Ureter (tissue), 1 donor: ENCODE measurements at regions not wholly inside any gene's neighbourhood (a gene's known extent, or its start where the extent isn't known, plus 50 kb on each side); places are given as distances from the start of the nearest gene placed in this dataset.

Source experiments
- DNase-seq: peaks from one replicate; pipeline ENCODE4 v3.0.0-alpha.2; 2020; ENCODE audit warnings: low spot score
- donor health status: DM: yes; HTN: yes; CAD: no.

DNA sequence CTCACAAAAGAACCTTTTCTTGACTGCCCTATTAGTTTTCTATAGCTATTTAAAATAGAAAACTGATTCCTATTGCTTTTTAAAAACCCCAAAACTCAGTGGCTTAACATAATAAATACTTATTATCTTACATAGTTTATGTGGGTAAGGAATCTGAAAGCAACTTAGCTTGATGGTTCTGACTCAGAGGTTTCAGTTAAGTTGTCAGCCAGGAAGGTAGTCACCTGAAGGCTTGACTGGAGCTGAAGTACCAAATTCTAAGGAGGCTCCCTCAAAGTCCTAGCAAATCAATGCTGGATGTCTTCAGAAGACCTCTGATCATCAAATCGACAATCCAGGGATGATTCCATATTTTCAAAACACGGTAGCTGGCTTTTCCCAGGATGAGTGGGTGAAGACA lies 546.6 kb upstream of the CDH2 start:
- DNase-seq = no peak

DNA sequence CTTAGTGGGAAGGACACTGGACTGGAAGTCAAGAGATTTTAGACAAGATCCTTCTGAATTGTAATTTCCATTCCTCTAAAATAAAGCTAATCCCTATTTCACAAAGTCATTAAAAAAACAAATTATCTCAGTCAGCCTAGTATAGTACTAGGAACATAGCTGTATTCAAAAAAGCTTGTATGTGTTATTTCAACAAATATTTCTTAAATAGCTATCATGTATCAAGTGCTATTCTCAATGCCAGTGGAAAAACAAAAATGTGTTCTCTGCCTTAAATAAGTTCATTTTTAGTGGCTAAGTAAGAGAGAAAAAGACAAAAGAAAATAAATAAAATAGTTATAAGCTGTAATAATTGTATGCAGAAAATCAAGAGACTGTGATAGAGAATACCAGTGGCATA lies 541.8 kb upstream of the CDH2 start:
- DNase-seq = no peak

DNA sequence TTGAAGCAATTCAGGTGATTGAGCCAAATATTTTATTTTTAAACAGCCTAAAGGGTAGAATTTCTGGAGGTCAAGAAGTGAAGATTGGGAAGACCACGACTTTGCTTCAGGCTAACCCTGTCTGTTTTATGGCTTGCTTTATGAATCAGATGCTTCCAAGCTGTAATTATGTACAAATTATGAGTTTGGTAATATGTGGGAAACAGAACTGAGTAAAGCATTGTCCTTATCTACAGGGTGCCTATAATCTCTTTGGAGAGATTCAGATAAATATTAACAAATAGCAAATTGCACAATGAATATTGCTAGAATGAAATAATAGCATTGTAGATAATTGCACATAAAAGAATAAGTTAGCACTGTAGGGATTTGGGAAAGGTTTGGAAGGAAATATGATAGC lies 539.4 kb upstream of the CDH2 start:
- DNase-seq = no peak

DNA sequence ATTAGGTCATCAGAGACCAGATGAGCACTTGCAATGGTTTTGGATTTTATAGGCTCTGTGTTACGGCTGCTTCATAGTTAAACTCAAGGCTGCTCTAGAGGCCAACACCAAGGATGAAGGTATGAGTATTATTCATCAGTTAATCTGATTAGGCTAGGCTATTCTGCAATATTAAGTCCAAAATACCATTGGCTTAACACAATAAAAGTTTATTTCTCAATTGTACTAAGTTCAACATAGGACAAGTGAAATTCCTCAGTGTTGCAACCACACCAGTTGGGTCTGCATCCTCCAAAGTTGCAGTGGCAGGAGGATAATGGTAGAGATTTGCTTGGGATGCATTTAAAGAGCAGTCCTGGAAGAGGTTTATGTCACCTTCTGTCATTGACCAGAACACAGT lies 538.3 kb upstream of the CDH2 start:
- DNase-seq = no peak

DNA sequence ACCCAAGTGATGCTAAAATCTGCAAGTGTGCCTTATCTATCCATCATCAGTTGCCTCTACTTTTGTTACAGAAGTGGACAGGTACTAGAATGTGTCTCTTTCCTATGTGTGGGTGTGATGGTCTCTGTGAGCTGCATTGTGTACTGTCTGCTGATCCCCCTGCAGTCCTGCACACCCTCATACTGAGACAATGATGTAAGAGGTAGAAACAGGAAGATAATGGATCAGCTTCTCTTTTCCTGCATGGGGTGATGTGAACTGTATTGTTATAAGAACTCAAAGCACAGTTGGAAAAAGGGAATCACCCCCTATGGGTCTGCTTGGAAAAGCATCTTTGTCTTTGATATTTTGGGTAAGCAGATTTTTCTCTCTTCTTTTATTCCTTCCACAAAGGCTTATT lies 537.6 kb upstream of the CDH2 start:
- no peak for DNase-seq

DNA sequence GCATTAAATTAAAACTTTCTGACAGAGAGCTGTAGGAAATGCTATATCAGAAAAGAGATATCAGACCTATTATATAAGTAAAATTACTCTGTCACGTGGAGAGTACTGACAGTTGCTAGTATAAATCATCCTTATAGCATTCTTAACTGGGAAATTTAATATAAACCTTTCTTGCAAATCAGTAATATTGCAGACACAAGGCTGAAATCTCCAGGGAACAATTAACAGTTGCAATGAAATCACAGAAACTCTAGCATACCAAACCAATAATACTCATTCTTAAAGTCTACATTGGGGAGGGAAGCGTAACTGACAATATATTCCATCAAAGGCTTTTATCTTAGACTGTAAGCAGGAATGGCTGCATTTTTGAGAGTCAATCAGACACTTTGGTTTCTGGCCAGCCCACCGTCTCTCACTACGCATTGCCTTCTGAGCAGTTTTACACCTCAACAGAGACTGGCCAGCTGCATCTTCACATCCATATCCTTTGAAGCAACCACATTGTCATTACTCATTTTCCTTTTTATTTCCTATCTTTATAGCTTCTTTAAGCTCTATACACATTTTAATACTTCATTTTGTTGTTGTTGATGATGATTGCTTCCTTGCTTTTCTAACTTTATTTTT lies 536.0 kb upstream of the CDH2 start:
- DNase-seq = no peak

DNA sequence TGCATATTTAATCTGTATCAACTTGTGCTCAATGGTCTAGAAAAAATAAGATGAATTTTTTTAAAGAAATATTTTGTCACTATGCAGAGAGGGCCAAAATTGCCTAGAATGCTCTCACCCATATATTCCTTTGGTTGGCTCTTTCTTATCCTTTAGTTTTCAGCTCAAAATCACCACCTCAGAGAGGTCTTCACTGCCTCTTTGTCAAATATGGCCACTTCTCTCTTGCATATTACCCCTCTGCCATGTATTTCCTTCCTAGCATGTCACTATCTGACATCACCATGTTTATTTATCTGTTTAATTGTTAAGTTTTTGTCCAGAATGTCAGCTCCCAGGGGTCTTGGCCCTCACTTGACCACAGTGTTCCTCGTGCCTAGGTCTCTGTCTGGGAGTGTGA lies 535.2 kb upstream of the CDH2 start:
- no peak for DNase-seq

DNA sequence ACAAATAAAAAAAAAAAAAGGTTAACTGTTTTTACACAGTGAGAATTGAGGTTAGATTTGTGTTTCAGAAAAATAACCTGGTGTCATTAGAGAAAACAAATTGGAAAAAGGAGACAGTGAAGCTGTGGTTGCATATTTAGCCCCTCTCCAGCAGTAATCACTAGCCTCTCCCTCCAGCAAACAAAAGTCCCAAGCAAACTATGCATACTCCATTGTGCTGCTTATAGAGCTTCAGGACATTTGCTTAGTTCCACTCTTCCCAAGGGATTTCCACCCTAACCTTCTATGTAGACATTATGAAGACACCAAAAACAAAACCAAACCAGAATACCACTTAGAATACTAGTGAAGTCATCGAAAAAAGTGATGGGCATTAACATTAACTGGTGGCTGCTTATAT lies 534.2 kb upstream of the CDH2 start:
- no peak for DNase-seq

DNA sequence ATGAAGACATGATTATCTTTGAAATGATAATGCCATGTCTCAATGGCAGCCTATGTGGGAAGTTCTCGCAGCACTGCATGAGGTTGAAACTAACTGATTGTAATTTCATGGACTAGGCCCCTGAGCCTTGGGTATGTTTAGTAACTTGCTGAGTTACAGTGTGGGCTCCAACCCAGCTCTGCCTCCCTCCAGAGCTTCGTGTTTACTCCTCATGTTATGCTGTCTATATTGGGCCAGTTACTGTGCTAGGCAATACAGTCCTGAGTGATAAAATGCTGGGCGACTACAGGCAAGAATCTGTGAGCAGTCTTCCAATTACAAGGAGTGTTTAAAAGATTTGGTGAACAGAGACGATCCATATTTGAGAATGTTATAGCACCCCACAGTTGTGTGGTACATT lies 530.1 kb upstream of the CDH2 start:
- DNase-seq = no peak

DNA sequence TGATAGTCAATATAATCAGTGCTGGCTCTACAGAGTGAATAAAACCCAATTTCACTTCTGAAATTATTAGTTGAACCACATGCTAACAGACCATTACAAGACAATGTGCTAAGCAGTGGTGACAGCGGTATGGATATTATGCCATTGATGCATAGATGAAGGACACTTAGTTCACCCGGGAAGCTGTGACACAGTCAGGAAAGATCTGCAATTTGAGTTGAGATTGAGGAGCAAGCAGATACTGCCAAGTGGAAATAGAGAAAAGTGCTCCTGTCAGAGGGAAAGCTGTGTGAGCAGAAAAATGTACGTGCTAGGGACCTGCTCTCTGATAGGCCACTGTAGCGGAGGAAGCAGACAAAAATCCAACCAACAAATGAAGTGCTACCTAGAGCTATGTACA lies 529.5 kb upstream of the CDH2 start:
- no peak for DNase-seq

DNA sequence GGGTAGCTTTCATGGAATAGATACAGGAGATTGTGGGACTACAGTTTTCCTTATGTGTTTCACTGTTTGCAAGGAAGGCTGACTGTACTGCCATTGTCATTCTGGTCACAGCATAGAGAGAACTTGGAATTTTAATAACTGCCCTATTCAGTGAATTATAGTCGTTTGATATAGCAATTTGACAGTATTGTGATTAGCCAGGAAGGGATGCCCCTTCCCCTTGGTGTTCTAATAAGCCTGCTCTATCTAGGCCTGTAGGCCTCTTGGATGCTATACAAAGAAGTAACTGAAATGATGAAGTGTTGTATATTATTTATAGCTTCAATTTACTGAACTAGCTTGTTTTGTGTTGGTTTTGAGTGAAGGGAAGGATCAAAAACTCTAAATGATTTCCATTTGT lies 528.6 kb upstream of the CDH2 start:
- DNase-seq = no peak

DNA sequence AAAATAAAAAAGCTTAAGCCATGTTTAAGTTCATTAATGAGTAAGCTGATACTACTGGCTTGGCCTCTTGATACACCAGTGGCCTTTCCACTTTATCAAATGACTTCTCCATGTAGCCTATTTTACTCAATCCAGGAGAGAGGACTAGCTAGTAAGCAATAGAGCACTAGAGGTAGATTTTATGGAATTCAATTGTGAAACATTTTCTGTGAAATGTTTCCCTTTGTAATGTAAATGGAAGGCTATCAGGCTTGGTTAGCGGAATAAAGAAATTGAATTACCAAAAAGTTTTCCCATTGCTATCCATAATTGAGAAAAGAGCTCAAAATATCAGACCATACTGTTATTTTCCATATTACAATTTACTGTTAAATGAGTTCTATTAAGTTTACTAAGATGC lies 515.4 kb upstream of the CDH2 start:
- DNase-seq = no peak

DNA sequence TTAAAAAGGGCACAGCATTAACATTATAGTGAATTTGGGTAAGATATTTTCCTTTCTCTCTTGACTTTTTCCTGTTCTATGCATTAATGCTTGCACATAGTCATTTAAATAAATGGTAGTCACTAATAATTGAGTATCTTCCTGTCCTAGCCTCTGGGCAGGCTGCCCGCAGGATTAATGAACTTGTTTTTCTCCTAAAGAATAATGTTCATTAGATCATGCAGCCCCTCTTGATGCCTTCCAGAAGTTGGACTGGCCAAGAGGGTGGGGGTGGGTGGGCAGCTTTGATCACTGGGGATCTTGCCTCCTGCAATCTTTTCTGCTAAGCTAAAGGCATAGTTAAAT lies 514.5 kb upstream of the CDH2 start:
- no peak for DNase-seq

DNA sequence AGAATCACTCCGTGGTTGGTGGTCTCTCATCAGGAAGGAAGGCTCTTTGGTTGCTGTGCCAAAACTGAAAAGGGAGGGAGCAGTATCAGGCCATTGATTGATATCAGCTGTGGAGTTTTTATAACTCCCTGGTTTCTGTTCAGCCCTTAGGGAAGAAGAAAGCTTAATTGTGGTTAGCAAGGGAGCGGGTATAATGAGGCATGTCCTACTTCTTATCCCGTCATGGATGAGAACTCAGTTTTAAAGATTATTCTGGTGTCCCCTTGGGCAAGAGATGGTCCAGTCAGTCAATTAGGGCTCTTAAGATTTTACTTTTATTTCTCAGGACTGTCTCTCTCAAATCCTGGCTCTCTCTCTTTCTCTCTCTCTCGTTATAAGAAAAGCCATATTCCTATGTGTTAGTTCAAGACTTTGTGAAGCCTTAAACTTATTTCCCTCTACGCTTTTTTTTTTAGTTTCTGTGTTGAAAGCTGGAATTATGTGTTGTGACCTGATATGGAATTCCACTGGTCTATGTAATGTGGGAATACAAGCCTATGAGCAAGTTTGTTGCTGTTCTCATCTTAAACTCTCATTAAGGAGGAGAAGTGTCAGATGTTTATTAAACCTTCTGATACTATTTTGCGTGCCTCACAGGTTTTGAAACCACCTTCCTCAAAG lies 514.0 kb upstream of the CDH2 start:
- no peak for DNase-seq

DNA sequence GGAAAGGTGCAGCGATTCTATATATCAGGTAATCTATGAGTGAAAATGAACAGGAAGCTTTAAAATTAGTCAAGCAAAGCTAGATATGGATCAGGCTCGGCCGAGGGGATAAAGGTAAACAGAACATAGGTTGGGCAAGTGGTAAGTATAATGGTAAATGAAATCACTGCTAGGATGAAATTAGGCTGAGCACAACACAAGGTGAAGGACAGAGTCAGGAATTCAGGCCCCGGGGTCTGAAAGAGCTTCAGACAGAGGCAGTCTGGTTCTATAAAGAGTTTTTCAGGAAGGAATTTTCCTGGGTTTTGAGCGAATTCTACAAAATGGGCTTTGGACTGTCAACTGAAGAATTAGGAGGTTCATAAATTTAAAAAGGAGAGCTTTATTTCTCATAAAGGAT lies 513.2 kb upstream of the CDH2 start:
- no peak for DNase-seq

DNA sequence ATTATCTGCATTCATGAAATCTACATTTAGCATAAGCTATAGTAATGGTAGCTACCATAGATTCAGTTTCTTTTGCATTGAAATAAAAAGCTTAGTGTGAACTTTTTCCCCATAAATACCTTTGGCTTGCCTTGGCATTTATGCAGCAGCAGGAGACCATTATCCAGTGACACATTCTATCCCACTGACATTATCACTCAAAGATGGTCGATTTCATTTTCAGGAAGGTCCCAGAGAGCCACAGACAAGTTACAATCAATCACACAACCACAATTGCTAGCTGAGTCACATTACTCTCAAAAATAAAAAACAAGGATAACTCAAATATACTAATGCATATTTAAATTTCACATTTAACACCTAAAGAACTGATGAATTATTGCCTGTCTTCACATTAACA lies 512.7 kb upstream of the CDH2 start:
- no peak for DNase-seq

DNA sequence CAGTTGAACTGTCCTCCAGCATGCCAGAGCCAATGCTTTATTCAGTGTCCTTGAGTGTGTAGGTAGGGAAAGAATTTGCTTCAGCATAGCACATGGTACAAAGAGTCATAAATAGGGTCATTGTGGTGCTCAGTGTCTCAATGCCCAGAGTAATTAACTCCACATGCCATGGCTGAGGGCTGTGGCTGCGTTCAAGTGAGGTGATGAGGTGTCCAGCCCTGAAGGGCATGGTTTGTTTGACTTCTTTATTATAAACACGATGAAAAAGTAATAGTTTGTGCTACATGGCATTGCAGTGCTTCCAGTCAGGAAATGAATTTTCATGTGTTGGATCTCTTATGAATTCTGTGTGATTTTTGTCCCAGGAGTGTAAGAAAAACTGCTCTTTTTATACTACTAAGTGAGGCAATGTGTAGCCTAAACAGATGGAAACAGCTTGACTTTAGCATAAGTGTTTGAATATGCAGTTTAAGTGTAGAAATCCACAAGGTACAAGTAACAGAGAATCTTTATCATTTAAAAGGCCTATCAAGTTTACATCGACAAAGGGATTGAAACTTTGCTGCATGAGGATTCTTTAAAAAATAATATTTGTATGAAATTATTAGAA lies 507.9 kb upstream of the CDH2 start:
- DNase-seq = no peak

DNA sequence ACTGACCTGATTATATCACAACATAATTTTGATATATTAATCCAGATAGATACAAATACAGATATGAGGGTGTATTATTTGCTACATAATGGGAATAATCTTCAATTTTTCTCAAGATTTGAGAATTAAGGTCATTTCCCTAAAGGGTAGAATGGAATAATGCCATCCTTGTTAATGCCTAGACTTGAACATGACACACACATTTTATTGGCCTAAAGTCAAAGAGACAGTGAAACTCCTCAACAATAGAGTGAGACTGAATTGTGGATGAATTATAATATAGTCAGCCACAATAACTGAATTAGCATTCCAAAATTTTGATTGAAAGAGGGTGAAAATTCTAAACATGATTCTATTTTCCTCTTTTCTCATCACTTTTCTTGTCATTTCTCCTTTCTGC lies 506.0 kb upstream of the CDH2 start:
- DNase-seq = no peak

DNA sequence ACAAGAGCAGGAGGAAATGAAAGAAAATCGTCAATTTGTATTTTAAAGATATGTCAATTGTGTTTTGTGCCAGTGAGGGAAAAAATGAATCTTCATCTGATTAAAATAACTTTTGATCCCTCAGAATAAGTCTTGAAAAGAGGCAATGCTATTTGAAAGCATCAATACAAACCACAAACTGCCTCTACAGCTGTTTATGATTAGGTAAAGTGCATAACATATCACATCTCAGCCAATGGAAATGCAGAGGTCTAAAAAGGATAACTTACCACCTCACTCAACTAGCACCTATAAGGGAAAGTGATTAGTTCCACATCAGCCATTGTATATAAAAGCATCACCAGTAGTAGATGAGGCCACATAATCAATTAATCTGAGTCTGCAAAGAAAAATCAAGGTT lies 492.2 kb upstream of the CDH2 start:
- no peak for DNase-seq

DNA sequence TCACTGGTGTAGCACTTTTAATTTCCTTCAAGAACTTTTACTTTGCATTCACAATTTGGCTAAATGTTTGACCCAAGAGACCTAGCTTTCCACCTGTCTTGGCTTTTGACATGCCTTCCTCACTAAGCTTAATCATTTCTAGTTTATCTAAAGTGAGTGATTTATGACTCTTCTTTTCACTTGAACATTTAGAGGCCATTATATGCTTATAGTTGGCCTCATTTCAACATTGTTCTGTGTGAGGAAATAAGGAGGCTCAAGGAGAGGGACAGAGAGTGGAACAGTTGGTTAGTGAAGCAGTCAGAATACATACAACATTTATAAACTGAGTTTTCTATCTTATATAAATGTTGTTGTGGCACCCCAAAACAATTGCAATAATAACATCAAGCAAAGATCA lies 489.3 kb upstream of the CDH2 start:
- DNase-seq = no peak

DNA sequence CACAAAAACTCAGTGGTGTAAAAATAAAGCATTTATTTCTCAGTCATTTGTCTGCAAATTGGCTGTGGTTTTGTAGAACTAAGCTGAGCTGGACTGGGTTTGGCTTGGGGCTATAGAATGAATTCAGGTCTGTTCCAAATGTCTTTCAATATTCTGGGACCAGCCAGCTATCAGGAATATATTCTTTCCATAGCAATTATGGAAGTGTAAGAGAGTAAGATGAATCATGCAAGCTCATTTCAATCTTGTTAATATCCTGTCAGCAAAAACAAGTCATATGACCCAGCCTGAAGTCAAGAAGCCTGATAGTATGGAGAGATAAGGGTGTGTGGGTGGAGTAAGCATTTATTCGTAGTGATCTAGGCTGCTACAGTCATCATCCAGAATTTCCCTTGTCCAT lies 481.0 kb upstream of the CDH2 start:
- DNase-seq = no peak

DNA sequence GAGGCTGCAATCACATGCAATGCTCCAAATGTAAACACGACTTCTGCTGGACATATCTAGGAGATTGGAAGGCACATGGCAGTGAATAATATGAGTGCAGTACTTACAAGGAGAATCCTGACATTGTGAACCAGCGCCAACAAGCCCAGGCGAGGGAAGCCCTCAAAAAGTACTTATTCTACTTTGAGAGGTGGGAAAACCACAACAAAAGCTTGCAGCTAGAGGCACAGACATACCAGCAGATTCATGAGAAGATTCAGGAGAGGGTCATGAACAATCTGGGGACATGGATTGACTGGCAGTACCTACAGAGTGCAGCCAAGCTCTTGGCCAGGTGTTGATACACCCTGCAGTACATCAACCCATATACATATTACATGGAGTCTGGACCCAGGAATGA lies 475.7 kb upstream of the CDH2 start:
- DNase-seq = no peak

DNA sequence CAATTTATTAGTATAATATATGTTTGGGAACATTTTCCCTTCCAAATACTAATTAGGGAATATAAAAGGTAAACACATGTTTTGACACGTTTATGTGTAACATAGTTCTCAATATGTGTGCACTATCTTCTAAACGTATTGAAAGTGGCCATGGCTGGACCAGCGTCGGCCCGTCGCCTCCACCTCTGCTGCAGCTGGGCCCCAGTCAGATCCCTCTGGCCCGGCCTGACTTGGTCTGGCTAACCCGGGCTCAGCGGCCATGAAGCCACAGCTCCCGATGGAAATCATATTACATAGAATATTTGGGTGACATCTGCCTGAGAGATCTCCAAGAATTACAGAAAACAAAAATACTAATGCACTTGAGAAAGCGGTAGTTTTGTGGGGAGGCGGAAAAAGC lies 474.4 kb upstream of the CDH2 start:
- no peak for DNase-seq

DNA sequence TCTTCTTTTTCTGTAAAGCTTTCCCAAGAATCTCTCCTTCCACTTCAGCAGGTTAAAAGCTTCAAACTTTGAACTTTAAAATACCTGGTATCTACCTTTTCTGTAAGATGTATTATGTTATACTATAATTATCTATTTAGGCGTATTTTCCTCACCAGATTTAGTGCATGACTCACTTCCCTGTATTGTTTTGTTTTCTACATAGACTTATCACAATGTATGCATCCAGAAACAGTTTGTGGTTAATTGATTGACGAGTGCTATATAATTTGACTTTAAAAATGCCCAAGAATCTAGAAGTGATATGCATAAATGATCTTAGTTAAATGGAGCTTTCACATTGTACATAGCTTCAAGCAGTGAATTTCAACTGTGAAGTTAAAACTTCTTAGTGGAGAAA lies 473.9 kb upstream of the CDH2 start:
- no peak for DNase-seq
